VCaP (cell line): ENCODE measurements at regions not wholly inside any gene's neighbourhood (a gene's known extent, or its start where the extent isn't known, plus 50 kb on each side); places are given as distances from the start of the nearest gene placed in this dataset.

ENCODE experiments used
- H3K27ac ChIP-seq: fragments of 450-650 bp; 2 replicates; pipeline ENCODE4 v1.5.1; 2017
- TF ChIP-seq, protein P1 (sequence below): fragments of 450-650 bp; conservative IDR thresholded peaks from 2 replicates; pipeline ENCODE4 v1.5.1; 2017; ENCODE audit warnings: mild to moderate bottlenecking, moderate library complexity

DNA sequence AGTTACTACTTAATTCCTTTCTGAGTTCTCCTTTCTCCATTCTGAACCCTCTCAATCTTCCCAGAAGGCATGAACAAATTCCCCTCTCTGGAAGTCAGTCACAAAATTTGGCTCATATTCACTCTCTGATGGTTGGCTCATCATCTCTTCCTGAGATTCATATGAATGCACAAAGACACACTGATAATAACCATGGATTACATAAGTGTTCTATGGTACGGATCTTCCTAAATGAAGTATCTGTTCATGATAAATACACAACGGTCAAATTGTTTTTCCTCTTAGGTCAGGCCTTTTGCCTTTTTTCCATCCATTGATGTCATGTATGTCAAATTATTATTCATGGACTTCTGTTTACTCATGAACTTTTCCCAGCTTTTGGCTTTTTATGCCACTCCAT is 162.6 kb downstream of the P2RY1 start:
- no peak overlapping the region for H3K27ac ChIP-seq
- TF ChIP-seq, protein P1, sequence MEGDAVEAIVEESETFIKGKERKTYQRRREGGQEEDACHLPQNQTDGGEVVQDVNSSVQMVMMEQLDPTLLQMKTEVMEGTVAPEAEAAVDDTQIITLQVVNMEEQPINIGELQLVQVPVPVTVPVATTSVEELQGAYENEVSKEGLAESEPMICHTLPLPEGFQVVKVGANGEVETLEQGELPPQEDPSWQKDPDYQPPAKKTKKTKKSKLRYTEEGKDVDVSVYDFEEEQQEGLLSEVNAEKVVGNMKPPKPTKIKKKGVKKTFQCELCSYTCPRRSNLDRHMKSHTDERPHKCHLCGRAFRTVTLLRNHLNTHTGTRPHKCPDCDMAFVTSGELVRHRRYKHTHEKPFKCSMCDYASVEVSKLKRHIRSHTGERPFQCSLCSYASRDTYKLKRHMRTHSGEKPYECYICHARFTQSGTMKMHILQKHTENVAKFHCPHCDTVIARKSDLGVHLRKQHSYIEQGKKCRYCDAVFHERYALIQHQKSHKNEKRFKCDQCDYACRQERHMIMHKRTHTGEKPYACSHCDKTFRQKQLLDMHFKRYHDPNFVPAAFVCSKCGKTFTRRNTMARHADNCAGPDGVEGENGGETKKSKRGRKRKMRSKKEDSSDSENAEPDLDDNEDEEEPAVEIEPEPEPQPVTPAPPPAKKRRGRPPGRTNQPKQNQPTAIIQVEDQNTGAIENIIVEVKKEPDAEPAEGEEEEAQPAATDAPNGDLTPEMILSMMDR = no peak

DNA sequence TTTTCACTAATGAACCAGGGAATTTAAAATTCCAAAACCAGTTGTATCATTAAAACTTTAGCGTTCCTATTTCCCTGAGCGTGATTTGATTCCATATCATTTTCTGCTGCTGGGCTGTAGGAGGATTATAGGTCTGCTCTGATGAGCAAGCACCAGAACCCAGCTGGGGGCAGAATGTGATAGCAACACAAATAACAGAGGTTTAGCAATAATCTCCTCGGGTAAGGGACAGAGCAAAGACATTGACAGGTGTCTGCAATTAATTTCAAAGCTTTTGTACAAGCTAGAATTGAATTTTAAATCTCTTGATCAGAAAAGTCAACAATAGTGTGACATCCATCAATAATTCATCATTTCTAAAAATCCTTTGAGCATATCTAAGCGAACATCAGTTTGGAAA is 163.4 kb upstream of the RAP2B start:
- TF ChIP-seq, protein P1 = no peak
- no peak overlapping the region for H3K27ac ChIP-seq

DNA sequence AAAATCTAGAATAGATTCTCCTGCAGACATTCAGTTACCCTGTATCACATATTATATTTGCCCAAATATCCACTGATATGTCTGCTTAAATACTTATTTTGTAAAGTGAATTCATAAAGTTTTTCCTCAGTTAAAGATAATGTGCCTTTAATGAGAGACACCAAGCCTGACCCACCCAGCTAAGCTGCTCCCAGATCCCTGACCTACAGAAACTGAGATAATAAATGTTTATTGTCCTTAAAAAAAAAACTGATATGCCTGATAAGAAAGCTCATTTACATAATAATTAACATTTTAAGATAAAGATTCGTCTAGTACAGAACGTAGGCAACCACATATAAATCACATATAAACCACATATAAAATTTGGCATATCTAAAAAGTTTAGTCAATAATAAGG is 161.7 kb upstream of the RAP2B start:
- TF ChIP-seq, protein P1 = no peak
- no peak overlapping the region for H3K27ac ChIP-seq

DNA sequence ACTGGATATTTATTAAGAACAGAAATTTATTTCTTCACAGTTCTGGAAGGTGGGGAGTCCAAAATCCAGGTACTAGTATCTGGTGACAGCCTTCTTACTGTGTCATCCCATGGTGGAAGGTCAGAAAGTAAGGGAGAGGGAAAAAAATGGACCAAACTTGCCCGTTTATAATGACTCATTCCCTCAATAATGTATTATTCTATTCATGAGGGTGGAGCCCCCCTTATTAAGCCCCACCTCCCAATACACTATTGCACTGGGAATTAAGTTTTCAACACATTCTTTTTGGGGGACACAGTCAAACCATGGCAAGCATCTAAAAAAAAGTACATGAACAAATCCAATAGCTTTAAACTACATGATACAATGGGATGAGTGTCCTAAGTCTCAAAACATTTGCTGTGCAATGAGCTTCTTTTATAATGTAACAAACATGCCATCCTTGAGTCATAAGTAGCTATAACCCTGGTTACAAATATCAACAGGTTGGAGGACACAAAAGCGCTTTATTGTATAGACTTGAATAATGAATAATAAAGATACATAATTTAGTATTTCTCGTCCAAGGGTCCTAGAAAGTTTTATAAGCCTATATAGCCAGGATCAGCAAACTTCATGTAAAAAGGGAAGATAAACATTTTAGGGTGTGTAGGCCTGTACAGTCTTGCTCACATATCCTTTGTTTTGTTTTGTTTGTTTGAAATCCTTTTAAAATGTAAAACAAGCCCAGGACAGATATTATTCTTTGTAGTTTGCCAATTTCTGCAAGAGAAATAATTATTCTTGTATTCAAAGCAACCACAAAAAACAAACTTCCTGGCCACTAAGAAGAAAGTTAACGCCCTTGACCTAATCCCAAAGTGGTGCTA is 160.6 kb upstream of the RAP2B start:
- TF ChIP-seq, protein P1 = no peak
- no peak overlapping the region for H3K27ac ChIP-seq

DNA sequence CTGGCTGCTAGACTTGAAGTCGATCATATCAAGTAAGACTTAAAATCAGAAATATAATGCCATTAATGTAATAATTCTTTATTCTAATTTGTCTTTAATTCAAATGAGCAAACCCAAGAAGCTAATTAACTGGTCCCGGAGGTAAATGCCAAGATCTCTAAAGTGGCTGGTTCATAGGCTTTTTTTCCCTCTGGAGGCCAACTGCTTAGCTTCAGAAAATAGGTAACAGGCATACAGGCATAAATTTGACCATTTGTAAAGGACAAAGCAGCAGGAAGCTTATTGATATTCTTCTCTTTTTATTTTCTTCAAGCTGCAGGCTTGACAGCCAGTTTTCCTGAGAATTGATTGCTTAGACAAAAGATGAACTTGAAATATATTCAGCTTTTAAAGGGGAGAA is 158.6 kb upstream of the RAP2B start:
- H3K27ac ChIP-seq = no peak overlapping the region
- TF ChIP-seq, protein P1 = no peak

DNA sequence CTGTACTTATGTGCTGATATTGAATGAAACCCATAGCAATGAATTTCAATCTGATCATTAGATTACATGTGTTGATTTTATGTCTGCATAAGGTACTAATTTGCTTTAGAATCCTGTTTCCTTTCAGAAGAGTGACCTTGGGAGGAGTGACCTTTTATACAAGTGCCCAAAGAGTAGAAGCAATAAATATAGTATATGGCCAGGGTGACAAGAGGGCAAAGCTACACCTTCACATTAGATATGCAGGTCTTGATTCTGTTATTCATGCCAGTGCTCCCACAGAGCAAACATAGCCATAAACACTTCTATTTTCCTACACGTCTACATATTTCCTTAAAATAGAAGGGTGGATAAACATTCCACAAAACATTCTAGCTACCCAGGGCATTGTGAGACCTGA is 158.2 kb upstream of the RAP2B start:
- TF ChIP-seq, protein P1 = no peak
- no peak overlapping the region for H3K27ac ChIP-seq

DNA sequence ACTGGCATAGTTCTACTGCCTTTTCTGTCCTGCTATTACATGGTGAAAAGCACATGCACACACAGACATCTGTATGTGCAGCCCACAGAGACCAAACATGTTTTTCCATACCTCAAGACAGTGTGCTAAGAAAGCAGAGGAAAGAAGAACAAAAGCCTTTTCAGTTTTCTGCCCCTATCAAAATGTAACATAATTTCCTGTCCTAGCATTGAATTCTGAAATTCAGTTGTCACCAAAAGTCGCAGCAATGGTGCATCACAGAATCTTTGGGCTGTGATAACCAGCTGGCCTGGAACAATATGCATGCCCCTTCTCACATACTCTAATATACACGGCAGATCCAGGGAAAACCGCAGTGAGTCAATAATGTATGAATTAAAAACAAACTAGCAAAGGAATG is 153.8 kb upstream of the RAP2B start:
- TF ChIP-seq, protein P1 = no peak
- H3K27ac ChIP-seq = no peak overlapping the region
